Liver (tissue), 3 donors: ENCODE measurements at regions not wholly inside any gene's neighbourhood (a gene's known extent, or its start where the extent isn't known, plus 50 kb on each side); places are given as distances from the start of the nearest gene placed in this dataset.

Experiments
- EGR1 ChIP-seq, 2 donors: IDR thresholded peaks; 2 replicates each; pipeline ENCODE4 v1.6.1; 2016 to 2018; ENCODE audit warnings: antibody characterized with exemption in 2 of 2, low read depth in 2 of 2
- FOXA1 ChIP-seq: IDR thresholded peaks from 2 replicates; pipeline ENCODE4 v1.6.1; 2016; ENCODE audit warnings: antibody characterized with exemption
- JUND ChIP-seq, 2 donors: IDR thresholded peaks; 2 replicates each; pipeline ENCODE4 v1.6.1; 2016; ENCODE audit warnings: antibody characterized with exemption in 2 of 2
- SP1 ChIP-seq: IDR thresholded peaks from 2 replicates; pipeline ENCODE4 v1.6.1; 2018; ENCODE audit warnings: antibody characterized with exemption, mild to moderate bottlenecking
- YY1 ChIP-seq: IDR thresholded peaks from 2 replicates; pipeline ENCODE4 v1.6.1; 2016; ENCODE audit warnings: antibody characterized with exemption, mild to moderate bottlenecking
- TF ChIP-seq, protein P1 (sequence below): IDR thresholded peaks from 2 replicates; pipeline ENCODE4 v1.6.1; 2016; ENCODE audit warnings: antibody characterized with exemption
- TF ChIP-seq, protein P2 (sequence below): IDR thresholded peaks from 2 replicates; pipeline ENCODE4 v1.6.1; 2016; ENCODE audit warnings: antibody characterized with exemption, mild to moderate bottlenecking
- TF ChIP-seq, protein P3 (sequence below): fragments of 150-350 bp; IDR thresholded peaks from 2 replicates; pipeline ENCODE4 v1.5.1; 2017; ENCODE audit warnings: improper control_type of control experiment, low read depth, low read length; ENCODE audit not compliant: missing input control
- TF ChIP-seq, protein P4 (sequence below): IDR thresholded peaks from 2 replicates; pipeline ENCODE4 v1.6.1; 2016; ENCODE audit warnings: antibody characterized with exemption
- TF ChIP-seq, protein P5 (sequence below): IDR thresholded peaks from 2 replicates; pipeline ENCODE4 v1.6.1; 2016; ENCODE audit warnings: antibody characterized with exemption
- donor health status: healthy.
- donor health status: healthy.

DNA sequence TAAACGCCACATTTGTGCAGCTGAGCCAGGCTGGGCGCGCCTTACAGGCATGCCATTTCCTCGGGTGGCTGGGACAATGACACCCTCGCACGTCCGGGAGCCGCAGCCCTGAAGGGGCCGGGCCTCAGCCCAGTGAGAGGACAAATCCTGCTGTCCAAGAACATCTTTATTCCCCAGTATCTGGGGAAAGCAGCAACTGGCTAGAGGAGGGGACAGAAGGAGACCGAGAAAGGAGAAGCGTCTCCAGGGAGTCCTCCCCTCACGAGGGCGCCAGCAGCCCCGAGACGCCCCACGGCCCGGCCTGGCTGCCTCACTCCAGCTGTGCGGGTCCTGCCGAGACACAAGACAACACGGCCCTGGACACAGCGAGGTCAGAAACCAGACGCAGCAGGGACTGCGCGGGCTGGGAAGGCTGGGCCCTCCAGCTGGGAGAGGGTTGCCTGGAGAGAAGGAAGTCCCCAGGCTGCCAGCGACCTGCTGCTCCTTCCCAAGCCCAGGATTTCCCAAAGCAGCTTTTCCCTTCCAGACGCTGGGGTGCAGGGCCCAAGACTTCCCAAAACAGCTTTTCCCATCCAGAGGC, 130.2 kb downstream of the CHSY1 start:
- TF ChIP-seq, protein P1, sequence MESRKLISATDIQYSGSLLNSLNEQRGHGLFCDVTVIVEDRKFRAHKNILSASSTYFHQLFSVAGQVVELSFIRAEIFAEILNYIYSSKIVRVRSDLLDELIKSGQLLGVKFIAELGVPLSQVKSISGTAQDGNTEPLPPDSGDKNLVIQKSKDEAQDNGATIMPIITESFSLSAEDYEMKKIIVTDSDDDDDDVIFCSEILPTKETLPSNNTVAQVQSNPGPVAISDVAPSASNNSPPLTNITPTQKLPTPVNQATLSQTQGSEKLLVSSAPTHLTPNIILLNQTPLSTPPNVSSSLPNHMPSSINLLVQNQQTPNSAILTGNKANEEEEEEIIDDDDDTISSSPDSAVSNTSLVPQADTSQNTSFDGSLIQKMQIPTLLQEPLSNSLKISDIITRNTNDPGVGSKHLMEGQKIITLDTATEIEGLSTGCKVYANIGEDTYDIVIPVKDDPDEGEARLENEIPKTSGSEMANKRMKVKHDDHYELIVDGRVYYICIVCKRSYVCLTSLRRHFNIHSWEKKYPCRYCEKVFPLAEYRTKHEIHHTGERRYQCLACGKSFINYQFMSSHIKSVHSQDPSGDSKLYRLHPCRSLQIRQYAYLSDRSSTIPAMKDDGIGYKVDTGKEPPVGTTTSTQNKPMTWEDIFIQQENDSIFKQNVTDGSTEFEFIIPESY, result no peak
- TF ChIP-seq, protein P2, sequence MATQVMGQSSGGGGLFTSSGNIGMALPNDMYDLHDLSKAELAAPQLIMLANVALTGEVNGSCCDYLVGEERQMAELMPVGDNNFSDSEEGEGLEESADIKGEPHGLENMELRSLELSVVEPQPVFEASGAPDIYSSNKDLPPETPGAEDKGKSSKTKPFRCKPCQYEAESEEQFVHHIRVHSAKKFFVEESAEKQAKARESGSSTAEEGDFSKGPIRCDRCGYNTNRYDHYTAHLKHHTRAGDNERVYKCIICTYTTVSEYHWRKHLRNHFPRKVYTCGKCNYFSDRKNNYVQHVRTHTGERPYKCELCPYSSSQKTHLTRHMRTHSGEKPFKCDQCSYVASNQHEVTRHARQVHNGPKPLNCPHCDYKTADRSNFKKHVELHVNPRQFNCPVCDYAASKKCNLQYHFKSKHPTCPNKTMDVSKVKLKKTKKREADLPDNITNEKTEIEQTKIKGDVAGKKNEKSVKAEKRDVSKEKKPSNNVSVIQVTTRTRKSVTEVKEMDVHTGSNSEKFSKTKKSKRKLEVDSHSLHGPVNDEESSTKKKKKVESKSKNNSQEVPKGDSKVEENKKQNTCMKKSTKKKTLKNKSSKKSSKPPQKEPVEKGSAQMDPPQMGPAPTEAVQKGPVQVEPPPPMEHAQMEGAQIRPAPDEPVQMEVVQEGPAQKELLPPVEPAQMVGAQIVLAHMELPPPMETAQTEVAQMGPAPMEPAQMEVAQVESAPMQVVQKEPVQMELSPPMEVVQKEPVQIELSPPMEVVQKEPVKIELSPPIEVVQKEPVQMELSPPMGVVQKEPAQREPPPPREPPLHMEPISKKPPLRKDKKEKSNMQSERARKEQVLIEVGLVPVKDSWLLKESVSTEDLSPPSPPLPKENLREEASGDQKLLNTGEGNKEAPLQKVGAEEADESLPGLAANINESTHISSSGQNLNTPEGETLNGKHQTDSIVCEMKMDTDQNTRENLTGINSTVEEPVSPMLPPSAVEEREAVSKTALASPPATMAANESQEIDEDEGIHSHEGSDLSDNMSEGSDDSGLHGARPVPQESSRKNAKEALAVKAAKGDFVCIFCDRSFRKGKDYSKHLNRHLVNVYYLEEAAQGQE, result no peak
- TF ChIP-seq, protein P3, sequence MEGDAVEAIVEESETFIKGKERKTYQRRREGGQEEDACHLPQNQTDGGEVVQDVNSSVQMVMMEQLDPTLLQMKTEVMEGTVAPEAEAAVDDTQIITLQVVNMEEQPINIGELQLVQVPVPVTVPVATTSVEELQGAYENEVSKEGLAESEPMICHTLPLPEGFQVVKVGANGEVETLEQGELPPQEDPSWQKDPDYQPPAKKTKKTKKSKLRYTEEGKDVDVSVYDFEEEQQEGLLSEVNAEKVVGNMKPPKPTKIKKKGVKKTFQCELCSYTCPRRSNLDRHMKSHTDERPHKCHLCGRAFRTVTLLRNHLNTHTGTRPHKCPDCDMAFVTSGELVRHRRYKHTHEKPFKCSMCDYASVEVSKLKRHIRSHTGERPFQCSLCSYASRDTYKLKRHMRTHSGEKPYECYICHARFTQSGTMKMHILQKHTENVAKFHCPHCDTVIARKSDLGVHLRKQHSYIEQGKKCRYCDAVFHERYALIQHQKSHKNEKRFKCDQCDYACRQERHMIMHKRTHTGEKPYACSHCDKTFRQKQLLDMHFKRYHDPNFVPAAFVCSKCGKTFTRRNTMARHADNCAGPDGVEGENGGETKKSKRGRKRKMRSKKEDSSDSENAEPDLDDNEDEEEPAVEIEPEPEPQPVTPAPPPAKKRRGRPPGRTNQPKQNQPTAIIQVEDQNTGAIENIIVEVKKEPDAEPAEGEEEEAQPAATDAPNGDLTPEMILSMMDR, result peak; percentile 1
- TF ChIP-seq, protein P4, sequence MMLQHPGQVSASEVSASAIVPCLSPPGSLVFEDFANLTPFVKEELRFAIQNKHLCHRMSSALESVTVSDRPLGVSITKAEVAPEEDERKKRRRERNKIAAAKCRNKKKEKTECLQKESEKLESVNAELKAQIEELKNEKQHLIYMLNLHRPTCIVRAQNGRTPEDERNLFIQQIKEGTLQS, result no peak
- TF ChIP-seq SP1, result peak; percentile 10
- no peak for TF ChIP-seq FOXA1
- TF ChIP-seq JUND (IDR thresholded peaks at IDR 0.05), result no peak
- TF ChIP-seq, protein P5, sequence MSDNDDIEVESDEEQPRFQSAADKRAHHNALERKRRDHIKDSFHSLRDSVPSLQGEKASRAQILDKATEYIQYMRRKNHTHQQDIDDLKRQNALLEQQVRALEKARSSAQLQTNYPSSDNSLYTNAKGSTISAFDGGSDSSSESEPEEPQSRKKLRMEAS, result no peak
- no peak for TF ChIP-seq YY1
- no peak for TF ChIP-seq EGR1 (IDR thresholded peaks at IDR 0.05; ENCODE audit: low read depth in 2 of 2)
